ENCODE measurements at regions not wholly inside any gene's neighbourhood (a gene's known extent, or its start where the extent isn't known, plus 50 kb on each side); places are given as distances from the start of the nearest gene placed in this dataset.

GRCh38 chr14:38762426-38762825, 340.6 kb downstream of the SEC23A start:
- no peak for TF ChIP-seq CTCF (IDR thresholded peaks at IDR 0.05; ENCODE audit: insufficient read depth, low read length, poor library complexity, severe bottlenecking)
- DNase-seq (ENCODE audit: extremely low read depth, insufficient read length), result no peak
- Histone ChIP-seq H3K4me3 (replicated peaks; ENCODE audit: low read depth, low read length) (no peak overlapping the region), H3K27me3 (replicated peaks; ENCODE audit: control insufficient read depth, insufficient read depth, low read length) (no peaks in the 10 kb centered on the region), H3K36me3 (ENCODE audit: control insufficient read depth, insufficient read depth, low read length) (no peaks in the 10 kb centered on the region)

GRCh38 chr14:38761033-38761432, 342.0 kb downstream of the SEC23A start:
- Histone ChIP-seq H3K27me3 (replicated peaks; ENCODE audit: control insufficient read depth, insufficient read depth, low read length) (no peaks in the 10 kb centered on the region), H3K4me3 (replicated peaks; ENCODE audit: low read depth, low read length) (no peak overlapping the region), H3K36me3 (ENCODE audit: control insufficient read depth, insufficient read depth, low read length) (no peaks in the 10 kb centered on the region)
- TF ChIP-seq CTCF (IDR thresholded peaks at IDR 0.05; ENCODE audit: insufficient read depth, low read length, poor library complexity, severe bottlenecking), result no peak
- DNase-seq (ENCODE audit: extremely low read depth, insufficient read length), result no peak

- Histone ChIP-seq H3K36me3 (ENCODE audit: control insufficient read depth, insufficient read depth, low read length) (no peaks in the 10 kb centered on the region), H3K4me3 (replicated peaks; ENCODE audit: low read depth, low read length) (no peak overlapping the region), H3K27me3 (replicated peaks; ENCODE audit: control insufficient read depth, insufficient read depth, low read length) (no peaks in the 10 kb centered on the region)
- no peak for TF ChIP-seq CTCF (IDR thresholded peaks at IDR 0.05; ENCODE audit: insufficient read depth, low read length, poor library complexity, severe bottlenecking)
- no peak for DNase-seq (ENCODE audit: extremely low read depth, insufficient read length)
Measured at GRCh38 chr14:38758661-38759060, 344.4 kb downstream of the SEC23A start.

GRCh38 chr14:38755036-38755435, 348.0 kb downstream of the SEC23A start:
- TF ChIP-seq CTCF (IDR thresholded peaks at IDR 0.05; ENCODE audit: insufficient read depth, low read length, poor library complexity, severe bottlenecking), result no peak
- no peaks in the 10 kb centered on the region for H3K27me3 ChIP-seq (replicated peaks; ENCODE audit: control insufficient read depth, insufficient read depth, low read length)
- H3K4me3 ChIP-seq (replicated peaks; ENCODE audit: low read depth, low read length), result no peak overlapping the region
- DNase-seq (ENCODE audit: extremely low read depth, insufficient read length), result no peak
- no peaks in the 10 kb centered on the region for H3K36me3 ChIP-seq (ENCODE audit: control insufficient read depth, insufficient read depth, low read length)

GRCh38 chr14:38752750-38753149, 350.3 kb downstream of the SEC23A start:
- DNase-seq (ENCODE audit: extremely low read depth, insufficient read length), result no peak
- no peaks in the 10 kb centered on the region for H3K36me3 ChIP-seq (ENCODE audit: control insufficient read depth, insufficient read depth, low read length)
- no peak for TF ChIP-seq CTCF (IDR thresholded peaks at IDR 0.05; ENCODE audit: insufficient read depth, low read length, poor library complexity, severe bottlenecking)
- no peaks in the 10 kb centered on the region for H3K27me3 ChIP-seq (replicated peaks; ENCODE audit: control insufficient read depth, insufficient read depth, low read length)
- no peak overlapping the region for H3K4me3 ChIP-seq (replicated peaks; ENCODE audit: low read depth, low read length)

GRCh38 chr14:38752341-38752740, 350.7 kb downstream of the SEC23A start:
- Histone ChIP-seq H3K27me3 (replicated peaks; ENCODE audit: control insufficient read depth, insufficient read depth, low read length) (no peaks in the 10 kb centered on the region), H3K36me3 (ENCODE audit: control insufficient read depth, insufficient read depth, low read length) (no peaks in the 10 kb centered on the region), H3K4me3 (replicated peaks; ENCODE audit: low read depth, low read length) (no peak overlapping the region)
- no peak for TF ChIP-seq CTCF (IDR thresholded peaks at IDR 0.05; ENCODE audit: insufficient read depth, low read length, poor library complexity, severe bottlenecking)
- DNase-seq (ENCODE audit: extremely low read depth, insufficient read length), result no peak

Data from GM06990 (cell line).